ENCODE measurements at regions not wholly inside any gene's neighbourhood (a gene's known extent, or its start where the extent isn't known, plus 50 kb on each side); places are given as distances from the start of the nearest gene placed in this dataset.
"Not testable (repeated sequence)": the region's sequence is repeated elsewhere in the genome, so short reads cannot be mapped to it uniquely, and the experiment has no call there.

DNA sequence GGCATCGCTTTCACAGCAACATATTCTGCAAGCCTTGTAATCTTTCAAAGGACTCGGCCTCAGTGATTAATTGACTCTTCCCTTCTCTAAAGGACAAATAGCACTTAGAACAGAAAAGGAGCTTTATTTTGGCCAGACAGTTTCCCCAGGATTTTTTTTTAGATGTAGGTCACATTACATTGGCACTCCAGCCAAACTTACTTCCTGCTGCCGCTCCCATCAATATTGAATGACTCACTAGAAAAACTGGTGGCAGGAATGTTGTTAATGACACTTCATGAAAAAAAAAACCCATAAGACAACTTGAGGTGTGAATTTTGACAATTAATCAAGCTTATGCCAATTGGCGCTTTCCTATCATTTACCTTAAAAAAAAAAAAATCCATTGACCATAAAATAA is 432.6 kb downstream of the TOX3 start:
- TF ChIP-seq, protein P1, sequence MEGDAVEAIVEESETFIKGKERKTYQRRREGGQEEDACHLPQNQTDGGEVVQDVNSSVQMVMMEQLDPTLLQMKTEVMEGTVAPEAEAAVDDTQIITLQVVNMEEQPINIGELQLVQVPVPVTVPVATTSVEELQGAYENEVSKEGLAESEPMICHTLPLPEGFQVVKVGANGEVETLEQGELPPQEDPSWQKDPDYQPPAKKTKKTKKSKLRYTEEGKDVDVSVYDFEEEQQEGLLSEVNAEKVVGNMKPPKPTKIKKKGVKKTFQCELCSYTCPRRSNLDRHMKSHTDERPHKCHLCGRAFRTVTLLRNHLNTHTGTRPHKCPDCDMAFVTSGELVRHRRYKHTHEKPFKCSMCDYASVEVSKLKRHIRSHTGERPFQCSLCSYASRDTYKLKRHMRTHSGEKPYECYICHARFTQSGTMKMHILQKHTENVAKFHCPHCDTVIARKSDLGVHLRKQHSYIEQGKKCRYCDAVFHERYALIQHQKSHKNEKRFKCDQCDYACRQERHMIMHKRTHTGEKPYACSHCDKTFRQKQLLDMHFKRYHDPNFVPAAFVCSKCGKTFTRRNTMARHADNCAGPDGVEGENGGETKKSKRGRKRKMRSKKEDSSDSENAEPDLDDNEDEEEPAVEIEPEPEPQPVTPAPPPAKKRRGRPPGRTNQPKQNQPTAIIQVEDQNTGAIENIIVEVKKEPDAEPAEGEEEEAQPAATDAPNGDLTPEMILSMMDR (IDR thresholded peaks at IDR 0.05; ENCODE audit: unreplicated experiment), result no peak

DNA sequence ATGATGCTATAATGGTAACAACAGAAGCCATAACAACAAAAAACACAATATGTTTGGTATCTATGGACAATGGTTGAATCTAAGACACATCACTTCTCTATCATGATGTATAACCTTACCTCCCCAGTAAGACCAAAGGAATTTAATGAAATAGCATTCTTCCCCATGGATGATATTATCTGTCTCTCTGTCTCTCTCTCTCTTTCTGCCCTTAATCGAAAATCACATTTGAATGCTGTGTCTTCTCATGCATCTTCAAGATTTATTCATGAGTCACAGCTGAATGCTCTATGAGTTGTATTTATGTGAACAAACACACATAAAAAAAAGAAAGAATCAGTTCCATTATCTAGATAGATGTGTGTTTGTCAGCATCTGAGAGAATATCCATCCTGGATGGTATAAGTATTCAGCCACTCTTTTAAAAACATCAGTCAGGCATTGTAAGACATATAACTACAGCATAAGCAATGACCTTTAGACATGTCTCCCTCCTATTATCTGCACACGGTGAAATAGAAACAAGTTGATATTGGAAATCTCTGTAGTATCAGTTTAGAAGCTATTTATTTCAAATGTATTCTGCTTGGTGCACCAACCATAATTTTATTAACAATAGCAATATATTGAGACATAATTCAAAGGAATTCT is 433.3 kb downstream of the TOX3 start:
- intact Hi-C loops (cut with micrococcal nuclease; ENCODE audit: unreplicated experiment), result loop anchor here (1.0 kb wide), 1 partner anchor 34 kb away; no protein-coding TSS in a partner anchor
- Mint-ChIP-seq H3K4me3 (ENCODE audit: low read depth, unreplicated experiment) (no peak overlapping the region), H3K9me3 (ENCODE audit: low read depth, unreplicated experiment) (peaks cover 4% of the 10 kb centered on the region), H3K27ac (ENCODE audit: unreplicated experiment) (peak overlapping the region; percentile 58), H3K4me1 (ENCODE audit: low read depth, unreplicated experiment) (peaks cover 28% of the 10 kb centered on the region), H3K27me3 (ENCODE audit: unreplicated experiment) (no peaks in the 10 kb centered on the region), H3K36me3 (ENCODE audit: insufficient read depth, unreplicated experiment) (no peaks in the 10 kb centered on the region)
- no TSS peak for BruUV-seq (replicated peaks)
- no peak for DNase-seq
- TF ChIP-seq, protein P1 (IDR thresholded peaks at IDR 0.05; ENCODE audit: unreplicated experiment), result no peak
- CTCF ChIA-PET, result interaction anchor here (0.6 to 1.8 kb wide), 7 partner anchors 9 to 929 kb away, joined by 3 to 7 read pairs (median 3); no protein-coding TSS in a partner anchor

More for the DNA sequence above, 432.6 kb downstream of the TOX3 start:
- peaks cover 28% of the 10 kb centered on the region for H3K4me1 Mint-ChIP-seq (ENCODE audit: low read depth, unreplicated experiment)
- CTCF ChIA-PET, result interaction anchor here (0.6 to 1.8 kb wide), 12 partner anchors 9 to 928 kb away, joined by 3 to 7 read pairs (median 3); no protein-coding TSS in a partner anchor
- H3K27me3 Mint-ChIP-seq (ENCODE audit: unreplicated experiment), result no peaks in the 10 kb centered on the region
- DNase-seq, result peak; percentile 61
- peak overlapping the region; percentile 3 for H3K4me3 Mint-ChIP-seq (ENCODE audit: low read depth, unreplicated experiment)
- H3K9me3 Mint-ChIP-seq (ENCODE audit: low read depth, unreplicated experiment), result peaks cover 8% of the 10 kb centered on the region
- no peaks in the 10 kb centered on the region for H3K36me3 Mint-ChIP-seq (ENCODE audit: insufficient read depth, unreplicated experiment)
- H3K27ac Mint-ChIP-seq (ENCODE audit: unreplicated experiment), result peak overlapping the region; percentile 58
- intact Hi-C loops (cut with micrococcal nuclease; ENCODE audit: unreplicated experiment), result loop anchor here (1.0 kb wide), 1 partner anchor 35 kb away; no protein-coding TSS in a partner anchor
- no TSS peak for BruUV-seq (replicated peaks)

DNA sequence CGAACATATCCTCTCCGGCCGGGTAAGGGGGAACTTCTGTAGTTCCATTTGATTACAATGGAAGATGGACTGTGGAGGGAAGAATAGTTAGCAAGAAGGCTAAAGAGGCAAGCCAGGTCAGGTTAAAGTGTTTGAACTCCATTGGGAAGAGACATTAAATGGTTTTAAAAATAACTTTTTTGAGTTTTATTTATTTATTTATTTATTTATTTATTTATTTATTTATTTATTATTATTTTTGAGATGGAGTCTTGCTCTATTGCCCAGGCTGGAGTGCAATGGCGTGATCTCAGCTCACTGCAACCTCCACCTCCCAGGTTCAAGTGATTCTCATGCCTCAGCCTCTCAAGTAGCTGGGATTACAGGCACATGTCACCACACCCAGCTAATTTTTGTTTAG is 441.9 kb downstream of the TOX3 start:
- H3K27ac Mint-ChIP-seq (ENCODE audit: unreplicated experiment); H3K9me3 Mint-ChIP-seq (ENCODE audit: low read depth, unreplicated experiment); H3K36me3 Mint-ChIP-seq (ENCODE audit: insufficient read depth, unreplicated experiment); DNase-seq; intact Hi-C loops (cut with micrococcal nuclease; ENCODE audit: unreplicated experiment); H3K4me3 Mint-ChIP-seq (ENCODE audit: low read depth, unreplicated experiment); H3K27me3 Mint-ChIP-seq (ENCODE audit: unreplicated experiment); CTCF ChIA-PET; H3K4me1 Mint-ChIP-seq (ENCODE audit: low read depth, unreplicated experiment); BruUV-seq (replicated peaks): not testable (repeated sequence)

DNA sequence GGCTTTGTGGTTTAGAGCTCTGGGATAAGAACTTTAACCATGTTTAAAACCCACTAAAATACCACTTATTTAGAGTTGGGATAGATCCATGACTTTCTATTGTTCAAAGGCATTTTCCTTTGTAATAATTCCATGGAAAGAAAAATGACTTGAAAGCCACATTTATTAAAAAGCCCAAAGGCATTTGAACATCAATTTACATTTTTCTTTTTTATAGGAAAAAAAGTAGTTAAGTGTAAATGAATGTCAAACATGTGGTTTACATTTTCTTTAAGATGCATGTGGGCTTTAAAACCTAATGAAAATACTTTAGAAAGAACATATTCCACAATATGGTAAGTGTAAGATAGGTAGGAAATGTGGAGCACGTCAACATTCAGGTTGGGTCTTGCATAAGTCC is 443.2 kb downstream of the TOX3 start:
- BruUV-seq (replicated peaks), result no TSS peak
- Mint-ChIP-seq H3K9me3 (ENCODE audit: low read depth, unreplicated experiment) (peaks cover 2% of the 10 kb centered on the region), H3K27ac (ENCODE audit: unreplicated experiment) (no peak overlapping the region), H3K27me3 (ENCODE audit: unreplicated experiment) (no peaks in the 10 kb centered on the region), H3K36me3 (ENCODE audit: insufficient read depth, unreplicated experiment) (no peaks in the 10 kb centered on the region), H3K4me3 (ENCODE audit: low read depth, unreplicated experiment) (no peak overlapping the region), H3K4me1 (ENCODE audit: low read depth, unreplicated experiment) (no peaks in the 10 kb centered on the region)
- DNase-seq, result no peak
- CTCF ChIA-PET, result interaction anchor here (0.6 kb wide), 1 partner anchor 434 kb away, joined by 4 read pairs; no protein-coding TSS in a partner anchor
- intact Hi-C loops (cut with micrococcal nuclease; ENCODE audit: unreplicated experiment), result no loop called here
- TF ChIP-seq, protein P1 (IDR thresholded peaks at IDR 0.05; ENCODE audit: unreplicated experiment), result no peak

DNA sequence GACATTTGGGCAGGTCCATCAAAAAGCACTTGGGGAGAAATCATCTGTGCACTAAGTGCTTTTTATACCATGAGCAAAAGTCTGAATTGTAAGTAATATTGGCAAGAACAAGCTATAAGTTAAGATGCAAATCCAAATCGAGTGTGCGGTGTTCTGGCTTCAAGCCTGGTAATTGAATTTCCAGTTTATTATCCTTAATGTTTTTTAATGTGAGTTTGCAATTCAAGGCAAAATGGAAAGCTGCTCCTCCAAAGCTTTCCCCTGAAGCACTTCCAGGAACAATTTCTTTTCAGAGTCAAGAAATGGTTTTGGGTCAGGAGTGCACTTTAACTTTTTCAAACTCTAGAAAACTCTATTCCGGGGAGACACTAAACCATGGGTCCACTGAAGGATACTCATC is 445.7 kb downstream of the TOX3 start:
- Mint-ChIP-seq H3K4me3 (ENCODE audit: low read depth, unreplicated experiment) (no peak overlapping the region), H3K36me3 (ENCODE audit: insufficient read depth, unreplicated experiment) (no peaks in the 10 kb centered on the region), H3K27me3 (ENCODE audit: unreplicated experiment) (no peaks in the 10 kb centered on the region), H3K9me3 (ENCODE audit: low read depth, unreplicated experiment) (peaks cover 2% of the 10 kb centered on the region), H3K27ac (ENCODE audit: unreplicated experiment) (no peak overlapping the region), H3K4me1 (ENCODE audit: low read depth, unreplicated experiment) (no peaks in the 10 kb centered on the region)
- no TSS peak for BruUV-seq (replicated peaks)
- DNase-seq, result no peak
- CTCF ChIA-PET, result interaction anchor here (0.5 kb wide), 1 partner anchor 33 kb away, joined by 11 read pairs; no protein-coding TSS in a partner anchor
- TF ChIP-seq, protein P1 (IDR thresholded peaks at IDR 0.05; ENCODE audit: unreplicated experiment), result no peak
- intact Hi-C loops (cut with micrococcal nuclease; ENCODE audit: unreplicated experiment), result no loop called here

All from Calu3 (cell line).